ENCODE measurements at regions not wholly inside any gene's neighbourhood (a gene's known extent, or its start where the extent isn't known, plus 50 kb on each side); places are given as distances from the start of the nearest gene placed in this dataset.

GRCh38 chr20:39190666-39191570 is 228.8 kb downstream of the DHX35 start:
- no peak for TF ChIP-seq CTCF (conservative IDR thresholded peaks at IDR 0.05)
- H3K27ac ChIP-seq: no peak overlapping the region

- TF ChIP-seq CTCF (conservative IDR thresholded peaks at IDR 0.05): no peak
- H3K27ac ChIP-seq: no peak overlapping the region
These were observed 226.2 kb downstream of the DHX35 start for GRCh38 chr20:39188266-39188765.

- H3K27ac ChIP-seq: no peak overlapping the region
- TF ChIP-seq CTCF (conservative IDR thresholded peaks at IDR 0.05): no peak
These were observed 219.3 kb downstream of the DHX35 start for GRCh38 chr20:39181490-39181889.

- no peak for TF ChIP-seq CTCF (conservative IDR thresholded peaks at IDR 0.05)
- no peak overlapping the region for H3K27ac ChIP-seq
These were observed 214.3 kb downstream of the DHX35 start for GRCh38 chr20:39176457-39176856.

- H3K27ac ChIP-seq: no peak overlapping the region
- no peak for TF ChIP-seq CTCF (conservative IDR thresholded peaks at IDR 0.05)
These were observed 208.8 kb downstream of the DHX35 start for GRCh38 chr20:39170896-39171463.

GRCh38 chr20:39165099-39165498 is 203.0 kb downstream of the DHX35 start:
- TF ChIP-seq CTCF (conservative IDR thresholded peaks at IDR 0.05): no peak
- no peak overlapping the region for H3K27ac ChIP-seq

- no peak for TF ChIP-seq CTCF (conservative IDR thresholded peaks at IDR 0.05)
These were observed 202.5 kb downstream of the DHX35 start for GRCh38 chr20:39164642-39165041.

More at GRCh38 chr20:39164642-39165041, 202.5 kb downstream of the DHX35 start:
- H3K27ac ChIP-seq: no peak overlapping the region

All from VCaP (cell line).